ENCODE measurements at regions not wholly inside any gene's neighbourhood (a gene's known extent, or its start where the extent isn't known, plus 50 kb on each side); places are given as distances from the start of the nearest gene placed in this dataset.
"Not testable (repeated sequence)": the region's sequence is repeated elsewhere in the genome, so short reads cannot be mapped to it uniquely, and the experiment has no call there.

GRCh38 chr12:77218278-77218677, 152.9 kb upstream of the E2F7 start:
- Histone ChIP-seq H3K27ac (no peak overlapping the region), H3K9me3 (no peaks in the 10 kb centered on the region), H3K4me3 (no peak overlapping the region), H3K36me3 (no peaks in the 10 kb centered on the region), H3K27me3 (replicated peaks; ENCODE audit: insufficient read depth) (no peaks in the 10 kb centered on the region), H3K4me1 (replicated peaks) (no peaks in the 10 kb centered on the region)
- TF ChIP-seq POLR2AphosphoS5 (IDR thresholded peaks at IDR 0.05) (no peak), POLR2A (IDR thresholded peaks at IDR 0.05) (no peak)
- TF ChIP-seq, protein P1, sequence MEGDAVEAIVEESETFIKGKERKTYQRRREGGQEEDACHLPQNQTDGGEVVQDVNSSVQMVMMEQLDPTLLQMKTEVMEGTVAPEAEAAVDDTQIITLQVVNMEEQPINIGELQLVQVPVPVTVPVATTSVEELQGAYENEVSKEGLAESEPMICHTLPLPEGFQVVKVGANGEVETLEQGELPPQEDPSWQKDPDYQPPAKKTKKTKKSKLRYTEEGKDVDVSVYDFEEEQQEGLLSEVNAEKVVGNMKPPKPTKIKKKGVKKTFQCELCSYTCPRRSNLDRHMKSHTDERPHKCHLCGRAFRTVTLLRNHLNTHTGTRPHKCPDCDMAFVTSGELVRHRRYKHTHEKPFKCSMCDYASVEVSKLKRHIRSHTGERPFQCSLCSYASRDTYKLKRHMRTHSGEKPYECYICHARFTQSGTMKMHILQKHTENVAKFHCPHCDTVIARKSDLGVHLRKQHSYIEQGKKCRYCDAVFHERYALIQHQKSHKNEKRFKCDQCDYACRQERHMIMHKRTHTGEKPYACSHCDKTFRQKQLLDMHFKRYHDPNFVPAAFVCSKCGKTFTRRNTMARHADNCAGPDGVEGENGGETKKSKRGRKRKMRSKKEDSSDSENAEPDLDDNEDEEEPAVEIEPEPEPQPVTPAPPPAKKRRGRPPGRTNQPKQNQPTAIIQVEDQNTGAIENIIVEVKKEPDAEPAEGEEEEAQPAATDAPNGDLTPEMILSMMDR (IDR thresholded peaks at IDR 0.05) = no peak
- intact Hi-C loops (cut with DNase I) = no loop called here
- no peak for DNase-seq (ENCODE audit: low spot score)
- WGBS = 77% methylated on average over 7 of the region's 7 CpGs

DNA sequence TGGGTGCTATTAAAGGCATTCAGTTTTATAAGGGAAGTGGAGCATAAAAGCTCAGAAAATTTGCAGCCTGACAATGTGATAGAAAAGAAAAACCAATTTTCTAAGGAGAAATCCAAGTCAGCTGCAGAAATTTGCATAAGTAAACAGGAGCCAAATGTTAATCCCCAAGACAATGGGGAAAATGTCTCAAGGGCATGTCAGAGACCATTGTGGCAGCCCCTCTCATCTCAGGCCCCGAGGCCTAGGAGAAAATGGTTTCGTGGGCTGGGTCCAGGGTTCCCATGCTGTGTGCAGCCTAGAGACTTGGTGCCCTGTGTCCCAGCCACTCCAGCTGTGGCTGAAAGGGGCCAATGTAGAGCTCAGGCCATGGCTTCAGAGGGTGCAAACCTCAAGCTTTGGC, 150.8 kb upstream of the E2F7 start:
- H3K9me3 ChIP-seq; DNase-seq (ENCODE audit: low spot score); intact Hi-C loops (cut with DNase I); H3K27me3 ChIP-seq (replicated peaks; ENCODE audit: insufficient read depth); H3K4me1 ChIP-seq (replicated peaks); H3K4me3 ChIP-seq; H3K36me3 ChIP-seq; H3K27ac ChIP-seq: not testable (repeated sequence)
- 73% methylated on average over 2 of the region's 2 CpGs for WGBS

- intact Hi-C loops (cut with DNase I) = no loop called here
- DNase-seq (ENCODE audit: low spot score) = no peak
- no peak for TF ChIP-seq POLR2A (IDR thresholded peaks at IDR 0.05)
- TF ChIP-seq, protein P1 (IDR thresholded peaks at IDR 0.05) = no peak
- TF ChIP-seq POLR2AphosphoS5 (IDR thresholded peaks at IDR 0.05) = no peak
- no peak overlapping the region for H3K4me3 ChIP-seq
- H3K4me1 ChIP-seq (replicated peaks) = no peaks in the 10 kb centered on the region
- H3K36me3 ChIP-seq = no peaks in the 10 kb centered on the region
- no peaks in the 10 kb centered on the region for H3K9me3 ChIP-seq
- H3K27ac ChIP-seq = no peak overlapping the region
- no peaks in the 10 kb centered on the region for H3K27me3 ChIP-seq (replicated peaks; ENCODE audit: insufficient read depth)
- WGBS = 57% methylated on average over 1 of the region's 1 CpG
Measured at GRCh38 chr12:77214136-77214535, 148.8 kb upstream of the E2F7 start.

GRCh38 chr12:77213319-77213718, 147.9 kb upstream of the E2F7 start:
- TF ChIP-seq, protein P1 (IDR thresholded peaks at IDR 0.05) = peak in 1 of 4 experiments; percentile 12
- no peak for TF ChIP-seq POLR2A (IDR thresholded peaks at IDR 0.05)
- intact Hi-C loops (cut with DNase I) = no loop called here
- no peak for DNase-seq (ENCODE audit: low spot score)
- WGBS = 25% methylated on average over 5 of the region's 5 CpGs
- Histone ChIP-seq H3K4me3 (no peak overlapping the region), H3K27me3 (replicated peaks; ENCODE audit: insufficient read depth) (no peaks in the 10 kb centered on the region), H3K4me1 (replicated peaks) (no peaks in the 10 kb centered on the region), H3K36me3 (no peaks in the 10 kb centered on the region), H3K9me3 (no peaks in the 10 kb centered on the region), H3K27ac (no peak overlapping the region)

GRCh38 chr12:77210724-77211123, 145.4 kb upstream of the E2F7 start:
- intact Hi-C loops (cut with DNase I) = no loop called here
- TF ChIP-seq POLR2A (IDR thresholded peaks at IDR 0.05) (no peak), POLR2AphosphoS5 (IDR thresholded peaks at IDR 0.05) (no peak)
- TF ChIP-seq, protein P1 (IDR thresholded peaks at IDR 0.05) = no peak
- no peak for DNase-seq (ENCODE audit: low spot score)
- WGBS = 96% methylated on average over 1 of the region's 1 CpG
- Histone ChIP-seq H3K27ac (no peak overlapping the region), H3K4me3 (no peak overlapping the region), H3K36me3 (no peaks in the 10 kb centered on the region), H3K9me3 (no peaks in the 10 kb centered on the region), H3K27me3 (replicated peaks; ENCODE audit: insufficient read depth) (no peaks in the 10 kb centered on the region), H3K4me1 (replicated peaks) (no peaks in the 10 kb centered on the region)
